PC-3 (cell line): ENCODE measurements at regions not wholly inside any gene's neighbourhood (a gene's known extent, or its start where the extent isn't known, plus 50 kb on each side); places are given as distances from the start of the nearest gene placed in this dataset.

Experiments
- ATAC-seq: fragments of 200-7000 bp; cut with Tn5 transposase; 2 replicates; pipeline ENCODE4 v1.9.1; 2020; ENCODE audit warnings: mild to moderate bottlenecking, moderate library complexity
- BruUV-seq: library from RNA; stranded (reverse); fragments of 400-500 nt; replicated peaks from 2 replicates; lab custom pipeline; 2021; lab: Mats Ljungman, UMichigan
- CTCF ChIA-PET: fragments of 300-600 bp; sonication (Branson Sonifier 250); formaldehyde crosslinking; loops from one replicate; lab custom pipeline; 2022; ENCODE audit warnings: antibody characterized with exemption; lab: Charles Lee
- POLR2A ChIA-PET: fragments of 300-600 bp; sonication (Branson Sonifier 250); formaldehyde crosslinking; loops from one replicate; lab custom pipeline; 2022; ENCODE audit warnings: antibody characterized with exemption; ENCODE audit not compliant: unreplicated experiment; lab: Charles Lee
- DNase-seq: peaks from one replicate; pipeline ENCODE4 v3.0.0-alpha.2; 2015
- H2AFZ ChIP-seq: fragments of 300-600 bp; sonication (generic); 2 replicates; pipeline ENCODE4 v1.6.0; 2016; ENCODE audit warnings: antibody characterized with exemption, low read length
- H3F3A ChIP-seq: fragments of 300-600 bp; sonication (generic); one replicate; pipeline ENCODE4 v1.6.0; 2017; ENCODE audit warnings: antibody characterized with exemption, low read length, control low read depth, mild to moderate bottlenecking; ENCODE audit not compliant: unreplicated experiment
- H3K27ac ChIP-seq: fragments of 300-600 bp; sonication (generic); 2 replicates; pipeline ENCODE4 v1.5.1; 2016; ENCODE audit warnings: mild to moderate bottlenecking, low read length
- H3K27me3 ChIP-seq: fragments of 300-600 bp; sonication (generic); 2 replicates; pipeline ENCODE4 v1.6.1; 2016; ENCODE audit warnings: low read length, mixed read lengths
- H3K36me3 ChIP-seq: fragments of 300-600 bp; sonication (generic); 2 replicates; pipeline ENCODE4 v1.6.1; 2016; ENCODE audit warnings: low read depth, mixed run types, low read length, mixed read lengths
- H3K4me1 ChIP-seq: fragments of 300-600 bp; sonication (generic); 2 replicates; pipeline ENCODE4 v1.5.1; 2016; ENCODE audit warnings: low read length; ENCODE audit not compliant: insufficient read depth
- H3K4me2 ChIP-seq: fragments of 300-600 bp; sonication (generic); 2 replicates; pipeline ENCODE4 v1.6.0; 2016; ENCODE audit warnings: low read length
- H3K4me3 ChIP-seq: fragments of 300-600 bp; sonication (generic); 2 replicates; pipeline ENCODE4 v1.5.1; 2016; ENCODE audit warnings: mild to moderate bottlenecking, low read length, mixed read lengths
- H3K79me2 ChIP-seq: fragments of 300-600 bp; sonication (generic); 2 replicates; pipeline ENCODE4 v1.6.1; 2017; ENCODE audit warnings: low read length, mixed read lengths
- H3K9ac ChIP-seq: fragments of 300-600 bp; sonication (generic); 2 replicates; pipeline ENCODE4 v1.6.0; 2016; ENCODE audit warnings: mild to moderate bottlenecking, low read length
- H3K9me2 ChIP-seq: fragments of 300-600 bp; sonication (generic); replicated peaks from 2 replicates; pipeline ENCODE4 v1.6.1; 2016; ENCODE audit warnings: mixed run types, low read length, mixed read lengths
- H3K9me3 ChIP-seq: fragments of 300-600 bp; sonication (generic); 2 replicates; pipeline ENCODE4 v1.6.1; 2016; ENCODE audit warnings: low read length, mixed read lengths
- H4K20me1 ChIP-seq: fragments of 300-600 bp; sonication (generic); 2 replicates; pipeline ENCODE4 v1.6.1; 2016; ENCODE audit warnings: low read length, mixed read lengths
- CTCF ChIP-seq: fragments of 300-600 bp; sonication (generic); conservative IDR thresholded peaks from 2 replicates; pipeline ENCODE4 v1.5.1; 2017; ENCODE audit warnings: antibody characterized with exemption, low read depth, mild to moderate bottlenecking, low read length
- EZH2 ChIP-seq: fragments of 300-600 bp; sonication (generic); IDR thresholded peaks from one replicate; pipeline ENCODE4 v1.6.1; 2017; ENCODE audit warnings: antibody characterized with exemption, mild to moderate bottlenecking, low read length; ENCODE audit not compliant: unreplicated experiment
- EZH2phosphoT487 ChIP-seq: fragments of 300-600 bp; sonication (generic); IDR thresholded peaks from 2 replicates; pipeline ENCODE4 v1.6.1; 2018; ENCODE audit warnings: mild to moderate bottlenecking, antibody characterized with exemption, low read length, borderline replicate concordance
- intact Hi-C: fragments of 100-400 bp; cut with micrococcal nuclease; formaldehyde crosslinking; loops from 2 replicates; pipeline ENCODE4 v1.9.0; 2023

DNA sequence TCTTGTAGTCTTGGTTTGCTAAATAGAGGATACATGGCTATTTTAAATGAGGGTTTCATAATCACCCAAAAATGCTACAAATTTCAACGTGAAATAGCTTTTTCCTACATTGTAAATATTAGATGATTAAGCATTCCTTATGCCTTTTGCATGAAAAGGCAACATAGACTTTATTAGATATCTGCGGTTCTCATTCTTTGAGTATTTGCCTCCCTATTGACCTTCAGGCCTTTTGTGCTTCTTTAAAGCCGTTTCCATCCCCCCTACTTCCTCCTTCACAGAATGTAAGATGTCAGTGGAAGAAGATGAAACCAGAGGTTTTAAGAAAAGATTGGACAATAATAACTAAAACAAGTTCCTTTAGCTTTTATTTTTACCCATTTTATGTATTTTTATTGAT is 144.1 kb downstream of the UBE2E3 start:
- H3K36me3 ChIP-seq: no peaks in the 10 kb centered on the region
- ChIA-PET POLR2A (no interaction called here), CTCF (no interaction called here)
- TF ChIP-seq CTCF (no peak), EZH2phosphoT487 (no peak), EZH2 (no peak)
- H3F3A ChIP-seq: no peaks in the 10 kb centered on the region
- DNase-seq (no peak), ATAC-seq (no peak)
- intact Hi-C loops: no loop called here
- H3K79me2 ChIP-seq: no peaks in the 10 kb centered on the region
- no peak overlapping the region for H2AFZ ChIP-seq
- peaks cover 22% of the 10 kb centered on the region for H3K4me1 ChIP-seq
- no TSS peak for BruUV-seq
- no peak overlapping the region for H3K4me3 ChIP-seq
- H3K4me2 ChIP-seq: no peak overlapping the region
- H3K9ac ChIP-seq: no peak overlapping the region
- H3K27me3 ChIP-seq: no peaks in the 10 kb centered on the region
- H3K9me2 ChIP-seq: no peaks in the 10 kb centered on the region
- no peaks in the 10 kb centered on the region for H4K20me1 ChIP-seq
- H3K9me3 ChIP-seq: no peaks in the 10 kb centered on the region
- H3K27ac ChIP-seq: no peak overlapping the region

GRCh38 chr2:181125359-181125758 is 145.0 kb downstream of the UBE2E3 start:
- Histone ChIP-seq H3K36me3 (no peaks in the 10 kb centered on the region), H2AFZ (no peak overlapping the region), H3K4me1 (peaks cover 17% of the 10 kb centered on the region), H3K9me2 (no peaks in the 10 kb centered on the region), H4K20me1 (no peaks in the 10 kb centered on the region), H3K79me2 (no peaks in the 10 kb centered on the region), H3K4me3 (no peak overlapping the region), H3K9me3 (no peaks in the 10 kb centered on the region), H3K4me2 (no peak overlapping the region), H3K27ac (no peak overlapping the region), H3K9ac (no peak overlapping the region), H3K27me3 (no peaks in the 10 kb centered on the region), H3F3A (no peaks in the 10 kb centered on the region)
- no peak for DNase-seq
- ATAC-seq: no peak
- POLR2A ChIA-PET: no interaction called here
- CTCF ChIA-PET: no interaction called here
- no TSS peak for BruUV-seq
- TF ChIP-seq CTCF (no peak), EZH2 (no peak), EZH2phosphoT487 (no peak)
- intact Hi-C loops: no loop called here

- TF ChIP-seq EZH2 (no peak), CTCF (no peak), EZH2phosphoT487 (no peak)
- H3K4me3 ChIP-seq: no peak overlapping the region
- POLR2A ChIA-PET: no interaction called here
Observed at GRCh38 chr2:181126311-181126868, 146.0 kb downstream of the UBE2E3 start.

More at GRCh38 chr2:181126311-181126868, 146.0 kb downstream of the UBE2E3 start:
- H3K36me3 ChIP-seq: no peaks in the 10 kb centered on the region
- peaks cover 7% of the 10 kb centered on the region for H3K4me1 ChIP-seq
- no peaks in the 10 kb centered on the region for H4K20me1 ChIP-seq
- H3K9me3 ChIP-seq: no peaks in the 10 kb centered on the region
- H3K79me2 ChIP-seq: no peaks in the 10 kb centered on the region
- DNase-seq (no peak), ATAC-seq (no peak)
- no TSS peak for BruUV-seq
- H3F3A ChIP-seq: no peaks in the 10 kb centered on the region
- CTCF ChIA-PET: no interaction called here
- H2AFZ ChIP-seq: no peak overlapping the region
- H3K9ac ChIP-seq: no peak overlapping the region
- no peaks in the 10 kb centered on the region for H3K9me2 ChIP-seq
- H3K4me2 ChIP-seq: no peak overlapping the region
- no peaks in the 10 kb centered on the region for H3K27me3 ChIP-seq
- intact Hi-C loops: no loop called here
- no peak overlapping the region for H3K27ac ChIP-seq
